NB4 (cell line): ENCODE measurements at regions not wholly inside any gene's neighbourhood (a gene's known extent, or its start where the extent isn't known, plus 50 kb on each side); places are given as distances from the start of the nearest gene placed in this dataset.

Source experiments
- CTCF ChIP-seq: IDR thresholded peaks from one replicate; pipeline ENCODE4 v1.5.1; 2012; ENCODE audit warnings: low read depth, low read length
- POLR2A ChIP-seq: IDR thresholded peaks from 2 replicates; pipeline ENCODE4 v1.6.1; 2011; ENCODE audit warnings: mild to moderate bottlenecking; ENCODE audit not compliant: insufficient read length; ENCODE audit errors: extremely low read depth

DNA sequence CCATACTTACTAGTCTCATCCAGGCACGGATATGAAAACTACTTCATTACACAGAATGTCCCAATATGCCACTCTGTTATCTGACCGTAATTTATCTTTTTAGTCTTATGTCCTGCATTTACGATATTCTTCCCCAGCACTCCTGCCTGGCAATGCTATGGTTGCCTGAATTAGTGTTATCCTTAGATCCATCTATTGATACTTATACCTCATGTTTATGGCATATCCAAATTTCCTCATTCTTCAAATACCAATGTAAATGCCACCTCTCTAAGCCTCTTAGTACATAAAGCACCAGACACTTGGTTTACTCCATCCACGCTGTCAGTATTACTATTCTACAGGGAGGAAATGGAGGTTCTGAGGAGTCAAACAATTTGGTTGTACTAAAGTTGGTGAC, 507.8 kb upstream of the NMUR2 start:
- TF ChIP-seq CTCF (no peak), POLR2A (no peak)
